GM19035 (cell line): ENCODE measurements at regions not wholly inside any gene's neighbourhood (a gene's known extent, or its start where the extent isn't known, plus 50 kb on each side); places are given as distances from the start of the nearest gene placed in this dataset.

Source experiments
- ATAC-seq: cut with Tn5 transposase; IDR thresholded peaks from one replicate; pipeline ENCODE4 v1.9.1; 2021; ENCODE audit not compliant: unreplicated experiment

DNA sequence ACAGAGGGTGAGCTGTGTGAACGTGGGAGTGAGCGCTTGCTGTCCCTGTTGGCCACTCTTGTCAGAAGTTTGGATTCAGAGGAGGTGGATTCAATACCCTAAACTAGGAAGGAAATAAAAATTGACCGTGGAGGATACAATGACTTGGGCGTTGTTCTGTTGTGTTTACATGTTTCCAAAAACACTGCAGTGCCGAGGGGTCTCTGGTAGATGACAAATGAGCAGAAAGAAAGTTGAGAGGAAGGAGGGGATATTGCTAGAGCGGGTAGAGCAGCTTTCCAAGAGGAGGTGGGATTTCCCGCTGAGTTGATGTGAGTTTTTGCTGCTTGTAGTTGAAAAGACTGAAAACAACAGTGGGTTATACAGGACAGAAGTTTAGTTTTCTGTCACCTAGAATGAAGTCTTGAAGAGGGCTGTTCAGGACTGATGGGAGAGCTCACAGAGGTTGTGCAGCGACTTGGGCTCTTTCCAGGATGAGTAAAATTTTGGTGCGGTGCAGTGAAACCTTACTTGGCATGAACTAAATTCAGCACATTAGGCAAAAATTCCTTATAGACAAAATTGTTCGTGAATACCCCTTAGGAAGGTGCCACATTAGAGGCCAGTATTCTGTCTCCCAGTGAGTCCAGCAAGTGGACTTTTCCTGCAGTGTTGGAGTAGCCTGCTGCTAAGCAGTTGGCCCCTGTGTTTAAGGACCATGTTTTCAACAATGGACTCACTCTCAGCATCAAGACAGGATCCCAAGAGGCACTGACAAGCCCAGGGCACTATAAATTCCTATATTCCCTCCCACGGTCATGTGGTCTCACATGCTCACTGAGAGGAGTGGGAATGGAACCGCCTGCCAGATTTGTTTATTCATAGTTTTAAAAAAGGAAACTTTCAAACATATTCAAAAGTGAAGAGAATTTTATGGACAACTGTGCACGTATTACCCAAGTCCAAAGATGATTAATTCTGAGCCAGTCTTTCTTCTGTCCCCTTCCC lies 435.0 kb upstream of the C2CD4B start:
- no peak for ATAC-seq

DNA sequence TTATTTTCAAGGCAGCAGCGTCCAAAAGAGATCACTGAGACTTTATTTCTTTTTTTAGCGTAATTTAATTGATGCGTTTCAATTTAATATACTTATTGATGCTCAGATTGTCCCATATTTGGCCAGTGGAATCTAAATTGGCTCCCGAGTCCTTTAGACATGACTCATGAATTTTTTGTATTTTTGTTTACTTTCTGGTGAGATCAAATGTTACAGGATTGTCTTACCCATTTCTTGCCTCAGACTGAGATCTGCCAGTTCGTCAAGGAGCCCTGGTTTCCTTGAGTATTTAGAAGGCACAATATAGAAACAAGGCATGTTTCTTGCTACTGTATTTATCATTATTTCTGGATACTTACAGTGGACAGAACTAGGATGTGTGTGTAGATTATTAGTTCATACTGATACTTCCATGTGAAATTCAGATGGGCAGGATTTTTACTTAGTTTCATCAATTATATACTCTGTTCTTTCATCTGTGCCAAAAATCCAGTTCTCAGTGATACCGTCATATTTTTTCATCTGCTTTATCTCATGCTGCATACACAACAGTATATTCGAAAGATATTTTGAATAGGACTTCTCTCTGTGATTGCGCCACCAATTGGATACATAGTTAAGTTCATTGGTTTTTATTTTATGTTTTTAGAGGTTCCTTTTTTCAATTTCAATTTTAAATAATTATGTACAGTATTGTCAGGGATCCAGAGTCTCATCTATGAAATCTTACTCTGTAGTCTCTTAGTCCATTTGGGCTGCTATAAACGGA lies 436.9 kb upstream of the C2CD4B start:
- ATAC-seq: no peak

DNA sequence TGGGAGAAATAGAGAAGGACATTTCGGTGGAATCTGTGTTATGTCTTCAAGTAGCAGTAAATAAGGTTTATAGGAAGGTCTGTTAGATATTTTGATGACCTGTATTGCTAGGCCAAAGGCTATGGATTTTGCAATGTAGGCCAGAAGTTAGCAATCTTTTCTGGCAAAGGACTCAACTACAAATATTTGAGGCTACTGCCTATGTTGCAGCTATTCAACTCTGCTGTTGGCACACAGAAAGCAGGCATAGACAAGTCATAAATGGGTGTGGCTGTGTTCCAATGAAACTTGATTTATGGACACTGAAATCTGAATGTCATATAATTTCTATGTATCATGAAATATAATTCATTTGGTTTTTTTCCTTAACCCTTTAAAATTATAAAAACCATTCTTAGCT lies 438.7 kb upstream of the C2CD4B start:
- no peak for ATAC-seq

- ATAC-seq: no peak
Observed at GRCh38 chr15:62605282-62605681, 437.3 kb upstream of the TPM1 start.

- no peak for ATAC-seq
Observed at GRCh38 chr15:62606376-62607113, 436.0 kb upstream of the TPM1 start.

GRCh38 chr15:62607114-62607462 lies 435.5 kb upstream of the TPM1 start:
- ATAC-seq: no peak

DNA sequence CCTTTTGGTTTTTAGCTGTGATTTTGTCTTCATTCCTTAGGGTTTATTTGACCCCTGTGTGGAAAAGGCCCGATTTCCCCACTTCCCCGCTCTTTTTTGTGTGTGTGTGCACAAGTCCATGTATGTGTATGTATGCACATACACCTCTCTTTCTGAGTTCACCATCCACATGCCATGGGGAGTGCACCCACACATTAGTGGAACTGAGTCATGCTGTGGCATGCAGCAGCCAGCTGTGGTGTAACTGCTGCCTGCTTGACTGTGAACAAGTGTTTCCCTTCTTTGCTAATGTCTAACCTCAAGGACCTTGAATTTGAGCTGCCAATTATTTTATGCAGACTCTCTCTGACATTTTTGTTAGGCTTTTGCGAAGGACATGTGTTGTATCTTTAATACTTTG lies 434.9 kb upstream of the TPM1 start:
- no peak for ATAC-seq

DNA sequence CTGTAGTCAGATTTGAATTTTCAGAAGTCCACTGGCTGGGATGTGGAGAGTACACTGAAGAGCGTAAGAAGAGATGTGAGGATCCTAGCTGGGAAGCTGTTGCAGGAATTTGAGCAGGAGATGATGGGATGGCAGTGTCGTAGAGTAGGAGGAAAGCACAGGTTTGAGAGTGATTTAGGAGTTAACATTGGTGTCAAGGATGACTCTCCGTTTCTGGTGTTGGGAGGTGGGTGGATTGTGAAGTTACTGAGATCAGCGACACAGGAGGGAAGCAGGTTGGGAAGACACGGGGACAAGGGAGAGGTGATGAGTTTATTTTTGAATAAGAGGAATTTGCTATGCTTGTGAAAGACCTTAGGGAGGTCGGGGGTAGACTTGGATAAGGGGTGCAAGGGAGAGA lies 434.2 kb upstream of the TPM1 start:
- no peak for ATAC-seq

DNA sequence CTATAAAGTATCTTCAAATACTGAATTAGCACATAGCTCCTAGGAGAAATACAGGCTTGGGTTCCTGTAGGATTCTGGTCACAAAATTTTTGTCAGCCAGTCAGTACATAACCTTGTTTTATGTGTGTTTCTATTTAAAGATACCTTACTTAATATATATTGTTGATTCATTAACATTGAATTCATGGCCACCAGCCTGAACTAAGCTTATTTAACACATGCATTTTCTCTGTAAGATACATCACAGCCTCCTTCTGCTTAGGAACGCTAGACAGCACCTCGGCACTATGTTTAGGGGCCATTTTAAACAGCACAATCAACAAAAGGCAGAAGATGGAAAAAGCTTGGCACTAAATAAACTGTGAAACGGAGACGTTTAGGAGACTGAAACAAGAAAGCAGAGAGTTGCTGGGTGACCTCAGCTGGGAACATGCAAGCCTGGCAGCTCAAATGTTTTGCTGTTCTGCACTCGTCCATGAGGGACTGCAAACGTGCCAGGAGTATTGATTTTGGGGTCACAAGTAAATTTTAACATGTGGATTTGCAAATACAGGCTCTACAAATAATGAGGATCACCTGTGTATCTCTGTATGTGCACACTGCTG lies 432.2 kb upstream of the TPM1 start:
- ATAC-seq: no peak

DNA sequence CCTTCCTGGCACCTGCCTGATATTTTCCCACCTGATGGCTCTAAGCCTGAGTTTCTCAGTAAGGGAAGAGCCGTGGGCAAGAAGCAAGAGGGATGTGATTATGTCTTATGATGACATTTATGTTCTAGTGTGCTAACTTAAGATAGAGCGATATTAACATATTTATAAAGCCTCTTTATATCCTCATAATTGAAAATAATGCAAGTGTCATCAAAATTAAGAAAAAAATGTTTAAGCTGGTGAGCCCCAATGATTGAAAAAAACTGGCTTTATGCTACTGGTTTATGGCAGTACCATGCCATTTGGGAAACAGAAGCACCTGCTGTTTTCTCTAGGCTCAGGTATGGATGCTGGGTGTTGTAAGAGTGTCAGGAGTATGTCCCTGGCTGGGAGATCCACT lies 431.5 kb upstream of the TPM1 start:
- ATAC-seq: no peak

DNA sequence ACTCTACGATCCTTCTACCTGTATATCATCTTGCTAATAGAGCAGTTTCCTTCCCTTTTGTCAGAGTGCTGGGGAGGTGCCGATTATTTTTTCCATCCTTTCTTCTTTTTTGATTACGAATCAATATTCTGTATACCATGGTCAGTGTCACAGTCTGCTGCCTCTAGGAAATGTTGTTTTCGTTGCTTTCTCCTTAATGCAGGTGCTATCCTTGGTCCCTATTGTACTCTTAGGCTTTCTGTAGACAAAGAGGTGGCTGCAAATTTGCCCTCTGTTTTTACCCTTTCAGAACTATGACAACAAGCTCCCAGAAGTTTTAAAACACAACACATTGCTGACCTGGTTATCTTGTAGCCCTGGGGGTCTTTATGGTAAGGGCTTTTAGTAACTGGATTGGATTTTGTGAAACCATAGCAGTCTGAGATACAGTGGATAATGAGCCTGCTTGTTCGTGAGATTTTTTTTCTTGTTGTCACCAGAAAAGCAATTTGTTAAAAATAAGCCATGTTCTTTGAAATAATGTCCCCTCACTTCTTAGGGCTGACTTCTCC lies 430.3 kb upstream of the TPM1 start:
- no peak for ATAC-seq

- ATAC-seq: no peak
Observed at GRCh38 chr15:62612771-62613170, 429.8 kb upstream of the TPM1 start.

GRCh38 chr15:62616746-62617145 lies 425.8 kb upstream of the TPM1 start:
- ATAC-seq: no peak

DNA sequence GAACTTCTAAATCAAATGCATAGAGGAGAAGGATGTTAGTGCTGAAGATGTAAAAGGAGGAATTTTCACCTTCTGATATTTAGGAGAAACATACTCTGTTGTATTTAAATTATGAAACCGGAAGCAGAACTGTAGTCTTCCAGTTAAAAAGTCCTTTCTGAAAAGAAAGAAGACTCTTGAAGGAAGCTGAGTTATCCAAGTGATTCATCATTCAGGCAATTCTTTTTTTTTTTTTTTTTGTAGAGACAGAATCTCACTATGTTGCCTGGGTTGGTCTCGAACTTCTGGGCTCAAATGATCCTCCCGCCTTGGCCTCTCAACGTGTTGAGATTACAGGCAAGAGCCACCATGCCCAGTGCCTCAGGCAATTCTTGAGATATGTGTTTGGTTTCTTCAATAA lies 424.8 kb upstream of the TPM1 start:
- no peak for ATAC-seq

DNA sequence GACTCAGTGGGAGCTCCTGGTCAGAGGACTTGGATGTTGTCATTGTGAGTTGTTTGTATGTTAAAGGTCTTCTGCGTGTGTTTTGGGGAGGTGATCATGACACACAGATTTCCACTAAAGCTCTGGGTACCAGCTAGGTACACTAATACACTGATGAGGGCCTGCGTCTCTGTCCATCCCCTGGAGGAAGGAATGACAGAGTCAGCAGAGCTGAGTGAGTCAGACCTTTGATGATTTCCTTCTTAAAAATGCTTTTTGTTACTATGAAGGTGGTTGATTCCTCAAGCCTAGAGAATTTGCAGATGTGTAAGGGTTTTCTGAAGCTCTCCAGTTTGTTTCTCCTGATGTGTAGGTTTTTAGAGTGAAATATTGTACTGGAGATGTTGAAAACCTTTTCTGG lies 424.1 kb upstream of the TPM1 start:
- no peak for ATAC-seq

DNA sequence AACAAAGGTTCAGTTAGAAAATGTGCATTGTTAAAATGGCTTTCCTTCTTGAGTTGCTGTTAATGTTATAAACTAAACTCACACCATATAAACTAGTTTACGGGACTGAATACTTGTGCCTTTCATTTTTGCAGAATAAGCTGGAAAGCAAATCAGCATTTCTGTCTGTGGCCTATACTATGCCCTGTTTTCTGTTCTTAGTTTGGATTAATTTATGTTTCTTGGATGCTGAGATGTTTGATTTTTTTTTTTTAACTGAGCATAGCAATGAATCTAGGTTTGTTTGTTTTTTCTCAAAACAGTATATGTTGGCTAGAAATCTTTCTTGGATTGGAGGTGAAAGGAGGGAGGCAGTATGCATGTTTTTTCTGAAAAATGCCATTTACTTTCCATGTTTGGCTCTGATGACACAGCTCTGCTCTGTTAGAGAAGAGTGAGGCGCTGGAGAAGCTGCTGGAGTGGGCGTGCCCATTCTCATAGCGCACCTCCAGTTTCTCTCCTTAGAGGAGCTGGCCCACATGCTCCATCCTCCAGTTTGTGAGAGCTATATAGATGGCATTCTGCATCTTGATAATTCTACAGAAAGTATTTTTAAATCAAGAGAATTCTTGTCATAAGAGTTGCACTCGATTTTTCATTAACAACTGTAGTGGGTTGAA lies 423.6 kb upstream of the TPM1 start:
- no peak for ATAC-seq

DNA sequence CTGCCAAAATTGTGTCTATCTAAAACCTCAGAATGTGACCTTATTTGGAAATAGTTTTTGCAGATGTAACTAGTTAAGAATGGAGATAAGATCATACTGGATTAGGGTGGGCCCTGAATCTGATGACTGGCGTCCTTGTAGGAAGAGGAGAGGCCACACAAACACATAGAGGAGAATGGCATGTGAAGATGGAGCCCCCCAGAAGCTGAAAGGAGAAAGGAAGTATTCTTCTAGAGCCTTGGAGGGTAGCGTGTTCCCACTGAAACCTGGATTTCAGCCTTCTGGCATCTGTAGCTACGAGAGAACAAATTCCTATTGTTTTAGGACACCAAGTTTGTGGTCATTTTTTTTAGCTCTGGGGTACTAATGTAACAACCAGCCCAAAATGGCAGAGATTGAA lies 423.0 kb upstream of the TPM1 start:
- no peak for ATAC-seq

GRCh38 chr15:62622775-62623174 lies 419.8 kb upstream of the TPM1 start:
- ATAC-seq: no peak

- no peak for ATAC-seq
Observed at GRCh38 chr15:62624547-62625378, 417.8 kb upstream of the TPM1 start.
